CD8-positive, alpha-beta memory T cell (primary cell): ENCODE measurements at regions not wholly inside any gene's neighbourhood (a gene's known extent, or its start where the extent isn't known, plus 50 kb on each side); places are given as distances from the start of the nearest gene placed in this dataset.
A peak's percentile ranks its signal among the peaks of the same experiment; 100 is the strongest.

Experiments
- CTCF ChIA-PET: fragments of 350-600 bp; sonication (Branson Sonifier 250); formaldehyde crosslinking; loops from one replicate; lab custom pipeline; 2021; ENCODE audit warnings: antibody characterized with exemption; lab: Charles Lee
- POLR2A ChIA-PET: fragments of 350-600 bp; sonication (Branson Sonifier 250); formaldehyde crosslinking; loops from one replicate; lab custom pipeline; 2021; ENCODE audit warnings: antibody characterized with exemption; lab: Charles Lee
- DNase-seq, 5 donors: peaks; one replicate each; pipeline versions ENCODE4 v3.0.0 to v3.0.0-alpha.2; 2020 to 2022; ENCODE audit warnings: mixed read lengths in 1 of 5
- H3K27ac ChIP-seq: one replicate; pipeline ENCODE4 v1.7.0; 2013; ENCODE audit warnings: low read depth, mild to moderate bottlenecking, low read length, moderate library complexity
- H3K27me3 ChIP-seq: 2 replicates; pipeline ENCODE4 v1.7.0; 2013; ENCODE audit warnings: low read length, mild to moderate bottlenecking; ENCODE audit not compliant: insufficient read depth, poor library complexity, severe bottlenecking
- H3K36me3 ChIP-seq: 2 replicates; pipeline ENCODE4 v1.7.0; 2013; ENCODE audit warnings: mild to moderate bottlenecking, low read length, moderate library complexity; ENCODE audit not compliant: insufficient read depth
- H3K4me1 ChIP-seq: 2 replicates; pipeline ENCODE4 v1.7.0; 2013; ENCODE audit warnings: mild to moderate bottlenecking, low read length, moderate library complexity; ENCODE audit not compliant: insufficient read depth
- H3K4me3 ChIP-seq: 2 replicates; pipeline ENCODE4 v1.7.0; 2013; ENCODE audit warnings: mild to moderate bottlenecking, low read length
- H3K9me3 ChIP-seq: 2 replicates; pipeline ENCODE4 v1.7.0; 2013; ENCODE audit warnings: mild to moderate bottlenecking, low read length
- H3K27ac Mint-ChIP-seq, 8 donors: one replicate each; pipeline ENCODE4 v1.8.0; 2020 to 2021; ENCODE audit warnings: mixed read lengths in 8 of 8, mild to moderate bottlenecking in 6 of 8, inconsistent platforms in 3 of 8, moderate library complexity in 3 of 8
- H3K27me3 Mint-ChIP-seq, 2 donors: one replicate each; pipeline ENCODE4 v1.8.0; 2020 to 2021; ENCODE audit warnings: mixed read lengths in 2 of 2, mild to moderate bottlenecking in 1 of 2, moderate library complexity in 1 of 2
- H3K36me3 Mint-ChIP-seq, 3 donors: one replicate each; pipeline ENCODE4 v1.8.0; 2020 to 2021; ENCODE audit warnings: mixed read lengths in 3 of 3, inconsistent platforms in 1 of 3, mild to moderate bottlenecking in 1 of 3
- H3K4me1 Mint-ChIP-seq, 3 donors: one replicate each; pipeline ENCODE4 v1.8.0; 2020 to 2021; ENCODE audit warnings: mixed read lengths in 3 of 3, inconsistent platforms in 1 of 3, mild to moderate bottlenecking in 1 of 3
- H3K4me3 Mint-ChIP-seq, 7 donors: one replicate each; pipeline ENCODE4 v1.8.0; 2020 to 2021; ENCODE audit warnings: mixed read lengths in 7 of 7, mild to moderate bottlenecking in 6 of 7, moderate library complexity in 4 of 7, inconsistent platforms in 2 of 7
- H3K9me3 Mint-ChIP-seq, 5 donors: one replicate each; pipeline ENCODE4 v1.8.0; 2020 to 2022; ENCODE audit warnings: mixed read lengths in 5 of 5, mild to moderate bottlenecking in 3 of 5, moderate library complexity in 2 of 5, inconsistent platforms in 1 of 5

- H3K27ac Mint-ChIP-seq: peak overlapping the region in 1 of 8 donors; percentile 21
- ChIA-PET POLR2A (interaction anchor here (1.6 kb wide), 1 partner anchor 92 kb away, joined by 5 read pairs; the partner anchor contains the start of gene RASGEF1B), CTCF (interaction anchor here (1.7 kb wide), 1 partner anchor 92 kb away, joined by 7 read pairs; the partner anchor contains the start of gene RASGEF1B)
These were observed 92.3 kb upstream of the RASGEF1B start for GRCh38 chr4:81564025-81564424.

GRCh38 chr4:81562093-81562492 is 90.4 kb upstream of the RASGEF1B start:
- H3K27me3 Mint-ChIP-seq: no peaks in the 10 kb centered on the region
- peak overlapping the region in 6 of 8 donors; percentile 56 to 87 (median 78) for H3K27ac Mint-ChIP-seq
- CTCF ChIA-PET: interaction anchor here (2.0 kb wide), 1 partner anchor 91 kb away, joined by 5 read pairs; the partner anchor contains the start of gene RASGEF1B
- Histone ChIP-seq H3K4me1 (peaks cover 13% of the 10 kb centered on the region), H3K9me3 (no peaks in the 10 kb centered on the region), H3K27ac (no peak overlapping the region), H3K27me3 (no peaks in the 10 kb centered on the region), H3K36me3 (no peaks in the 10 kb centered on the region), H3K4me3 (no peak overlapping the region)
- POLR2A ChIA-PET: no interaction called here
- peak overlapping the region in 4 of 7 donors; percentile 16 to 57 (median 40) for H3K4me3 Mint-ChIP-seq
- peak in 2 of 5 donors; percentile 32 to 34 for DNase-seq
- H3K9me3 Mint-ChIP-seq: no peaks in the 10 kb centered on the region
- peaks cover 7 to 14% (median 14%) of the 10 kb centered on the region in 3 donors for H3K4me1 Mint-ChIP-seq
- H3K36me3 Mint-ChIP-seq: no peaks in the 10 kb centered on the region

More at GRCh38 chr4:81564025-81564424, 92.3 kb upstream of the RASGEF1B start:
- Histone ChIP-seq H3K9me3 (no peaks in the 10 kb centered on the region), H3K4me1 (peaks cover 13% of the 10 kb centered on the region), H3K4me3 (no peak overlapping the region), H3K36me3 (no peaks in the 10 kb centered on the region), H3K27me3 (no peaks in the 10 kb centered on the region), H3K27ac (no peak overlapping the region)
- H3K9me3 Mint-ChIP-seq: no peaks in the 10 kb centered on the region
- peaks cover 7 to 14% (median 14%) of the 10 kb centered on the region in 3 donors for H3K4me1 Mint-ChIP-seq
- no peaks in the 10 kb centered on the region for H3K27me3 Mint-ChIP-seq
- H3K36me3 Mint-ChIP-seq: no peaks in the 10 kb centered on the region
- DNase-seq: no peak
- no peak overlapping the region for H3K4me3 Mint-ChIP-seq

- Histone ChIP-seq H3K4me3 (no peak overlapping the region), H3K4me1 (peaks cover 9% of the 10 kb centered on the region), H3K27ac (no peak overlapping the region), H3K27me3 (no peaks in the 10 kb centered on the region), H3K36me3 (no peaks in the 10 kb centered on the region), H3K9me3 (no peaks in the 10 kb centered on the region)
- H3K9me3 Mint-ChIP-seq: no peaks in the 10 kb centered on the region
- peaks cover 5 to 14% (median 11%) of the 10 kb centered on the region in 3 donors for H3K4me1 Mint-ChIP-seq
- H3K36me3 Mint-ChIP-seq: no peaks in the 10 kb centered on the region
- ChIA-PET POLR2A (no interaction called here), CTCF (no interaction called here)
- H3K4me3 Mint-ChIP-seq: no peak overlapping the region
- DNase-seq: no peak
- H3K27ac Mint-ChIP-seq: no peak overlapping the region
- H3K27me3 Mint-ChIP-seq: no peaks in the 10 kb centered on the region
These were observed 85.6 kb upstream of the RASGEF1B start for GRCh38 chr4:81557306-81557705.

- H3K4me3 Mint-ChIP-seq: no peak overlapping the region
- CTCF ChIA-PET: no interaction called here
- H3K4me1 ChIP-seq: no peaks in the 10 kb centered on the region
- H3K36me3 ChIP-seq: no peaks in the 10 kb centered on the region
- H3K27ac ChIP-seq: no peak overlapping the region
- no peaks in the 10 kb centered on the region for H3K9me3 Mint-ChIP-seq
- POLR2A ChIA-PET: no interaction called here
- H3K4me3 ChIP-seq: no peak overlapping the region
- no peak for DNase-seq
- no peaks in the 10 kb centered on the region for H3K9me3 ChIP-seq
- H3K36me3 Mint-ChIP-seq: no peaks in the 10 kb centered on the region
- peak overlapping the region in 1 of 8 donors; percentile 13 for H3K27ac Mint-ChIP-seq
- peaks cover 0 to 3% (median 0%) of the 10 kb centered on the region in 3 donors for H3K4me1 Mint-ChIP-seq
- H3K27me3 Mint-ChIP-seq: no peaks in the 10 kb centered on the region
- H3K27me3 ChIP-seq: no peaks in the 10 kb centered on the region
These were observed 83.8 kb upstream of the RASGEF1B start for GRCh38 chr4:81555489-81555888.

- POLR2A ChIA-PET: no interaction called here
- no peak overlapping the region for H3K27ac Mint-ChIP-seq
These were observed 80.4 kb upstream of the RASGEF1B start for GRCh38 chr4:81552086-81552485.

GRCh38 chr4:81550388-81550859 is 78.7 kb upstream of the RASGEF1B start:
- H3K27ac ChIP-seq: no peak overlapping the region
- CTCF ChIA-PET: interaction anchor here (1.6 kb wide), 1 partner anchor 80 kb away, joined by 5 read pairs; no protein-coding TSS in a partner anchor
- H3K27me3 ChIP-seq: no peaks in the 10 kb centered on the region
- POLR2A ChIA-PET: no interaction called here
- H3K36me3 ChIP-seq: no peaks in the 10 kb centered on the region
- Mint-ChIP-seq H3K27me3 (no peaks in the 10 kb centered on the region), H3K9me3 (no peaks in the 10 kb centered on the region), H3K4me3 (no peak overlapping the region), H3K27ac (no peak overlapping the region), H3K4me1 (no peaks in the 10 kb centered on the region), H3K36me3 (no peaks in the 10 kb centered on the region)
- H3K4me3 ChIP-seq: no peak overlapping the region
- DNase-seq: no peak
- no peaks in the 10 kb centered on the region for H3K4me1 ChIP-seq
- no peaks in the 10 kb centered on the region for H3K9me3 ChIP-seq

More at GRCh38 chr4:81552086-81552485, 80.4 kb upstream of the RASGEF1B start:
- DNase-seq: no peak
- Mint-ChIP-seq H3K27me3 (no peaks in the 10 kb centered on the region), H3K9me3 (no peaks in the 10 kb centered on the region), H3K4me3 (no peak overlapping the region), H3K4me1 (peaks cover 0 to 3% (median 0%) of the 10 kb centered on the region in 3 donors), H3K36me3 (no peaks in the 10 kb centered on the region)
- CTCF ChIA-PET: no interaction called here
- no peaks in the 10 kb centered on the region for H3K27me3 ChIP-seq
- no peaks in the 10 kb centered on the region for H3K9me3 ChIP-seq
- H3K4me1 ChIP-seq: no peaks in the 10 kb centered on the region
- no peak overlapping the region for H3K27ac ChIP-seq
- H3K36me3 ChIP-seq: no peaks in the 10 kb centered on the region
- H3K4me3 ChIP-seq: no peak overlapping the region

GRCh38 chr4:81549984-81550383 is 78.3 kb upstream of the RASGEF1B start:
- DNase-seq: no peak
- H3K36me3 ChIP-seq: no peaks in the 10 kb centered on the region
- Mint-ChIP-seq H3K4me3 (no peak overlapping the region), H3K27me3 (no peaks in the 10 kb centered on the region), H3K27ac (no peak overlapping the region), H3K9me3 (no peaks in the 10 kb centered on the region), H3K4me1 (no peaks in the 10 kb centered on the region), H3K36me3 (no peaks in the 10 kb centered on the region)
- H3K27ac ChIP-seq: no peak overlapping the region
- H3K4me1 ChIP-seq: no peaks in the 10 kb centered on the region
- no peak overlapping the region for H3K4me3 ChIP-seq
- ChIA-PET POLR2A (no interaction called here), CTCF (interaction anchor here (1.6 kb wide), 1 partner anchor 79 kb away, joined by 5 read pairs; no protein-coding TSS in a partner anchor)
- H3K9me3 ChIP-seq: no peaks in the 10 kb centered on the region
- no peaks in the 10 kb centered on the region for H3K27me3 ChIP-seq

GRCh38 chr4:81546777-81547176 is 75.1 kb upstream of the RASGEF1B start:
- H3K36me3 Mint-ChIP-seq: peaks cover 0 to 9% (median 0%) of the 10 kb centered on the region in 3 donors
- peaks cover 0 to 3% of the 10 kb centered on the region in 2 donors for H3K27me3 Mint-ChIP-seq
- CTCF ChIA-PET: no interaction called here
- no peaks in the 10 kb centered on the region for H3K27me3 ChIP-seq
- no peak for DNase-seq
- H3K9me3 ChIP-seq: no peaks in the 10 kb centered on the region
- peaks cover 4 to 11% (median 8%) of the 10 kb centered on the region in 5 donors for H3K9me3 Mint-ChIP-seq
- POLR2A ChIA-PET: no interaction called here
- H3K4me1 ChIP-seq: no peaks in the 10 kb centered on the region
- no peaks in the 10 kb centered on the region for H3K36me3 ChIP-seq
- no peak overlapping the region for H3K4me3 ChIP-seq
- no peak overlapping the region for H3K27ac Mint-ChIP-seq
- H3K4me3 Mint-ChIP-seq: no peak overlapping the region
- no peaks in the 10 kb centered on the region for H3K4me1 Mint-ChIP-seq
- no peak overlapping the region for H3K27ac ChIP-seq
